Inflammatory macrophage treated with lipopolysaccharide for 4 hours (primary cell): ENCODE measurements at regions not wholly inside any gene's neighbourhood (a gene's known extent, or its start where the extent isn't known, plus 50 kb on each side); places are given as distances from the start of the nearest gene placed in this dataset.
A peak's percentile ranks its signal among the peaks of the same experiment; 100 is the strongest.

Experiments used
- DNase-seq: peaks from one replicate; pipeline ENCODE4 v3.0.0-alpha.2; 2020

- DNase-seq: no peak
Measured at GRCh38 chr4:138964716-138965426, 50.7 kb upstream of the NOCT start.

- DNase-seq: no peak
Measured at GRCh38 chr4:138963412-138963811, 52.2 kb upstream of the NOCT start.

- DNase-seq: no peak
Measured at GRCh38 chr4:138961664-138962063, 53.9 kb upstream of the NOCT start.

GRCh38 chr4:138961129-138961528, 54.5 kb upstream of the NOCT start:
- DNase-seq: no peak

- no peak for DNase-seq
Measured at GRCh38 chr4:138960175-138960710, 55.3 kb upstream of the NOCT start.

GRCh38 chr4:138959097-138959815, 56.3 kb upstream of the NOCT start:
- DNase-seq: peak; percentile 62

- DNase-seq: peak; percentile 39
Measured at GRCh38 chr4:138958519-138958918, 57.1 kb upstream of the NOCT start.

- no peak for DNase-seq
Measured at GRCh38 chr4:138957302-138957701, 58.3 kb upstream of the NOCT start.

- DNase-seq: no peak
Measured at GRCh38 chr4:138954428-138954827, 61.2 kb upstream of the NOCT start.

GRCh38 chr4:138953961-138954371, 61.6 kb upstream of the NOCT start:
- peak; percentile 89 for DNase-seq

- DNase-seq: no peak
Measured at GRCh38 chr4:138952411-138952810, 63.2 kb upstream of the NOCT start.

GRCh38 chr4:138951764-138952163, 63.8 kb upstream of the NOCT start:
- no peak for DNase-seq

GRCh38 chr4:138949866-138950265, 65.7 kb upstream of the NOCT start:
- no peak for DNase-seq

GRCh38 chr4:138948918-138949317, 66.7 kb upstream of the NOCT start:
- DNase-seq: no peak

GRCh38 chr4:138946306-138946705, 69.3 kb upstream of the NOCT start:
- no peak for DNase-seq

- no peak for DNase-seq
Measured at GRCh38 chr4:138945840-138946239, 69.7 kb upstream of the NOCT start.

GRCh38 chr4:138945401-138945800, 70.2 kb upstream of the NOCT start:
- DNase-seq: no peak

- DNase-seq: no peak
Measured at GRCh38 chr4:138943893-138944292, 71.7 kb upstream of the NOCT start.

GRCh38 chr4:138941037-138941436, 74.5 kb upstream of the NOCT start:
- no peak for DNase-seq

- DNase-seq: no peak
Measured at GRCh38 chr4:138939960-138940359, 75.6 kb upstream of the NOCT start.

- peak; percentile 44 for DNase-seq
Measured at GRCh38 chr4:138938366-138938690, 77.3 kb upstream of the NOCT start.

GRCh38 chr4:138935135-138935807, 80.3 kb upstream of the NOCT start:
- no peak for DNase-seq

- DNase-seq: no peak
Measured at GRCh38 chr4:138927072-138927471, 88.5 kb upstream of the NOCT start.

GRCh38 chr4:138925495-138925894, 90.1 kb upstream of the NOCT start:
- DNase-seq: no peak
